ENCODE measurements at regions not wholly inside any gene's neighbourhood (a gene's known extent, or its start where the extent isn't known, plus 50 kb on each side); places are given as distances from the start of the nearest gene placed in this dataset.

DNA sequence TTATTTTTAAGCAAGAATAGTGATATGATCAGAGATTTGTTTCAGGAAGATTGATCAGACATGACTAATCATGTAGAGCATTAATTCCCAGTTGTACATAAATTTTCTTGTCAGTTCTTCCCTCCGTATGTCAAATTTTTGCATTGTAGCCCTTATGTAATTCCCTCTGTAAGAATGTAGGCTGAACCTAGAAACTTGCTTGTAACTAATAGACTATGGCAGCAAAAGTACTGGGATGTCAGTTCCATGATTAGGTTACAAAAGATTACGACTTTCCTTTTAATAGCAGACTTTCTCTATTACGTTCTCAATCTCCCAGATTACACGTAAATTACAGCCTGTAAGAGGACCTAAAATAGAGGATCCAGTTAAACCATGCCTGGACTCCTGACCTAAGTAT, 79.4 kb upstream of the EPHA7 start:
- no peak for TF ChIP-seq CTCF (IDR thresholded peaks at IDR 0.05)
- no peak for TF ChIP-seq POLR2A (IDR thresholded peaks at IDR 0.05)
- TF ChIP-seq EP300 (IDR thresholded peaks at IDR 0.05), result no peak

Data from ovary (tissue), 3 donors.